Mucosa of descending colon (tissue), 3 donors: ENCODE measurements at regions not wholly inside any gene's neighbourhood (a gene's known extent, or its start where the extent isn't known, plus 50 kb on each side); places are given as distances from the start of the nearest gene placed in this dataset.

Experiments
- ATAC-seq: fragments of 200-7000 bp; cut with Tn5 transposase; one replicate; pipeline ENCODE4 v1.9.1; 2020; ENCODE audit warnings: mild to moderate bottlenecking, moderate library complexity
- DNase-seq, 3 donors: peaks; one replicate each; pipeline ENCODE4 v3.0.0-alpha.2; 2020
- H3K36me3 ChIP-seq: fragments of 200-600 bp; one replicate; pipeline ENCODE4 v1.8.0; 2021; ENCODE audit warnings: low read depth, mild to moderate bottlenecking
- H3K4me1 ChIP-seq: fragments of 200-600 bp; one replicate; pipeline ENCODE4 v1.8.0; 2021; ENCODE audit warnings: low read depth, mild to moderate bottlenecking
- H3K4me3 ChIP-seq: fragments of 200-600 bp; one replicate; pipeline ENCODE4 v1.8.0; 2021; ENCODE audit warnings: mild to moderate bottlenecking
- H3K9me3 ChIP-seq: fragments of 200-600 bp; one replicate; pipeline ENCODE4 v1.8.0; 2021; ENCODE audit warnings: mild to moderate bottlenecking
- intact Hi-C, 2 donors: fragments of 100-400 bp; cut with DNase I in 1 of 2; cut with micrococcal nuclease in 1 of 2; formaldehyde crosslinking; loops; one replicate each; pipeline versions ENCODE4 v1.11.0 to v1.11.1; 2022; cut with DNase I, micrococcal nuclease
- TF ChIP-seq, protein P1 (sequence below): fragments of 200-600 bp; IDR thresholded peaks from one replicate; pipeline ENCODE4 v1.8.0; 2022; ENCODE audit warnings: antibody characterized with exemption, mild to moderate bottlenecking
- donor health status: DM: no; HTN: no; CAD: no; lungs with moderate emphysema.
- donor health status: DM: no; HTN: no; CAD: no.
- donor health status: DM: no; HTN: yes; CAD: no.

- intact Hi-C loops = no loop called here
Observed at GRCh38 chr7:156238366-156239133, 402.0 kb upstream of the RNF32 start.

DNA sequence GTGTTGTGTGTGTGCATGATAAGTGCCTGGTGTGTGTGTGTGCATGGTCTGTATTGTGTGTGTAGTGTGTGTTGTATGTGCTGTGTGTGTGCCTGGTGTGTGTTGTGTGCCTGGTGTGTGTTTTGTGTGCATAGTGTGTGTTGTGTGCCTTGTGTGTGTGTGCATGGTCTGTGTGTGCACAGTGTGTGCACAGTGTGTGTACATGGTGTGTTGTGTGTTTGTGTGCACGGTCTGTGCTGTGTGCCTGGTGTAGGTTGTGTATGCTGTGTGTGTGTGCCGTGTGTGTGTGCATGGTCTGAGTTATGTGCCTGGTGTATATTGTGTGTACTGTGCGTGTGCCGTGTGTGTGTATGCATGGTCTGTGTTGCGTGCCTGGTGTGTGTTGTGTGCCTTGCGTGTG lies 403.0 kb upstream of the RNF32 start:
- TF ChIP-seq, protein P1, sequence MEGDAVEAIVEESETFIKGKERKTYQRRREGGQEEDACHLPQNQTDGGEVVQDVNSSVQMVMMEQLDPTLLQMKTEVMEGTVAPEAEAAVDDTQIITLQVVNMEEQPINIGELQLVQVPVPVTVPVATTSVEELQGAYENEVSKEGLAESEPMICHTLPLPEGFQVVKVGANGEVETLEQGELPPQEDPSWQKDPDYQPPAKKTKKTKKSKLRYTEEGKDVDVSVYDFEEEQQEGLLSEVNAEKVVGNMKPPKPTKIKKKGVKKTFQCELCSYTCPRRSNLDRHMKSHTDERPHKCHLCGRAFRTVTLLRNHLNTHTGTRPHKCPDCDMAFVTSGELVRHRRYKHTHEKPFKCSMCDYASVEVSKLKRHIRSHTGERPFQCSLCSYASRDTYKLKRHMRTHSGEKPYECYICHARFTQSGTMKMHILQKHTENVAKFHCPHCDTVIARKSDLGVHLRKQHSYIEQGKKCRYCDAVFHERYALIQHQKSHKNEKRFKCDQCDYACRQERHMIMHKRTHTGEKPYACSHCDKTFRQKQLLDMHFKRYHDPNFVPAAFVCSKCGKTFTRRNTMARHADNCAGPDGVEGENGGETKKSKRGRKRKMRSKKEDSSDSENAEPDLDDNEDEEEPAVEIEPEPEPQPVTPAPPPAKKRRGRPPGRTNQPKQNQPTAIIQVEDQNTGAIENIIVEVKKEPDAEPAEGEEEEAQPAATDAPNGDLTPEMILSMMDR = no peak
- H3K9me3 ChIP-seq = no peaks in the 10 kb centered on the region
- ATAC-seq = no peak
- no peak for DNase-seq
- H3K4me1 ChIP-seq = no peaks in the 10 kb centered on the region
- H3K4me3 ChIP-seq = no peak overlapping the region
- intact Hi-C loops = no loop called here
- H3K36me3 ChIP-seq = no peaks in the 10 kb centered on the region

More at GRCh38 chr7:156238366-156239133, 402.0 kb upstream of the RNF32 start:
- Histone ChIP-seq H3K4me1 (no peaks in the 10 kb centered on the region), H3K36me3 (no peaks in the 10 kb centered on the region), H3K9me3 (no peaks in the 10 kb centered on the region), H3K4me3 (no peak overlapping the region)
- DNase-seq = no peak
- no peak for ATAC-seq
- TF ChIP-seq, protein P1 = no peak

- intact Hi-C loops = no loop called here
- Histone ChIP-seq H3K4me1 (no peaks in the 10 kb centered on the region), H3K36me3 (no peaks in the 10 kb centered on the region), H3K4me3 (no peak overlapping the region), H3K9me3 (no peaks in the 10 kb centered on the region)
- no peak for ATAC-seq
- DNase-seq = no peak
- TF ChIP-seq, protein P1 = no peak
Observed at GRCh38 chr7:156236936-156237599, 403.5 kb upstream of the RNF32 start.

DNA sequence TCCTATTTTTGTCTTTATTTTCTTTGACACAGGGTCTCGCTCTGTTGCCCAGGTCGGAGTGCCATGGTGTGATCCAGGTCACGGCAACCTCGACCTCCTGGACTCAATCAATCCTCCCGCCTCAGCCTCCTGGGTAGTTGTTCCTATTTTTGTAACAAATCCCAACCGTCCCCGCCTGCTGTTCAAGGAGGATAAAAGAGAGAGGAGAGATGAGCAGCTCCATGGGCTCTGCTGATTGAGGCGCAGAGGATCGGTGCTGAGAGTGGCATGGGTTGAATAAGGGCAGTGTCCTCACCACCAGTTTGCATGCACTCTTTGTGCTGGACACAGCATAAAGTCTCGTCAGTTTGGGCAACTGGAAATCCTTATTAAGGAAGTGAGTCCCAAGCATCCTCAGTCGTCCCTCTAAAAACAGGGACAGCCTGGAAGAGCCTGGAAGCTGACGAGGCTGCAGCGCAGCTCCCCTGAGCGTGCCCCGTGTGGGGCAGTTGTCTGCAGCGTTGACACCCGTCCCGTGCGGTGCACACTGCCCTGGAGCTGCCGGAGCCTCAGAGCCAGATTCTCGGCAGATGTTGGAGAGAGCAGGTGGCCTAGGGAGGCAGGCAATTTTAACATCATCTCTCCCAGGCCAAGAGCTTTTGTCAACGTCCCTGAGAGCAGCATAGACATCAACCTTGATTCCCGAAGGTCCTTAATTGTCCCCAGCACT lies 404.2 kb upstream of the RNF32 start:
- Histone ChIP-seq H3K4me3 (no peak overlapping the region), H3K9me3 (no peaks in the 10 kb centered on the region), H3K4me1 (no peaks in the 10 kb centered on the region), H3K36me3 (no peaks in the 10 kb centered on the region)
- intact Hi-C loops = no loop called here
- TF ChIP-seq, protein P1 = no peak
- no peak for DNase-seq
- ATAC-seq = no peak

GRCh38 chr7:156234666-156235494 lies 405.7 kb upstream of the RNF32 start:
- intact Hi-C loops = no loop called here
- TF ChIP-seq, protein P1 = no peak
- Histone ChIP-seq H3K36me3 (no peaks in the 10 kb centered on the region), H3K4me3 (no peak overlapping the region), H3K4me1 (no peaks in the 10 kb centered on the region), H3K9me3 (no peaks in the 10 kb centered on the region)
- DNase-seq (no peak), ATAC-seq (no peak)
